GM12878 (cell line): ENCODE measurements at regions not wholly inside any gene's neighbourhood (a gene's known extent, or its start where the extent isn't known, plus 50 kb on each side); places are given as distances from the start of the nearest gene placed in this dataset.

ENCODE experiments used
- ATAC-seq: fragments of 200-7000 bp; cut with Tn5 transposase; 3 replicates; pipeline ENCODE4 v1.9.1; 2020; ENCODE audit warnings: mild to moderate bottlenecking, moderate library complexity
- BruUV-seq: library from RNA; stranded (reverse); fragments of 400-500 nt; replicated peaks from 2 replicates; lab custom pipeline; 2021; lab: Mats Ljungman, UMichigan
- CTCF ChIA-PET: fragments of 300-600 bp; sonication (Branson Sonifier 250); formaldehyde crosslinking; extraction: SDS; loops from one replicate; lab custom pipeline; 2021; ENCODE audit warnings: inconsistent platforms; lab: Yijun Ruan, JAX
- POLR2A ChIA-PET: fragments of 350-600 bp; formaldehyde crosslinking; extraction: SDS; loops from one replicate; lab custom pipeline; 2021; ENCODE audit warnings: inconsistent platforms; lab: Charles Lee
- RAD21 ChIA-PET: fragments of 300-600 bp; sonication (Branson Sonifier 250); formaldehyde crosslinking; loops from one replicate; lab custom pipeline; 2023; ENCODE audit warnings: antibody characterized with exemption; ENCODE audit not compliant: unreplicated experiment; lab: Charles Lee
- SMC1A ChIA-PET: fragments of 300-600 bp; sonication (Branson Sonifier 250); formaldehyde crosslinking; loops from one replicate; lab custom pipeline; 2023; ENCODE audit not compliant: unreplicated experiment, uncharacterized antibody; lab: Charles Lee
- DNase-seq: peaks from one replicate; pipeline ENCODE4 v3.0.0-alpha.2; 2011; ENCODE audit warnings: low read depth, low spot score
- FAIRE-seq: peaks from 3 replicates; lab custom pipeline; 2011; peaks lifted over from hg19 to GRCh38; lab: Jason Lieb, UNC
- H2AFZ ChIP-seq: 2 replicates; pipeline ENCODE4 v1.6.0; 2011; ENCODE audit warnings: low read depth, low read length, control low read depth; ENCODE audit not compliant: control insufficient read depth
- H3K27ac ChIP-seq: 2 replicates; pipeline ENCODE4 v1.5.1; 2011; ENCODE audit warnings: control low read depth; ENCODE audit not compliant: control insufficient read depth, insufficient read depth
- H3K27me3 ChIP-seq, 2 experiments: replicated peaks in 1 of 2; 2 replicates each; pipeline versions ENCODE4 v1.6.0 to v1.6.1; 2011; ENCODE audit warnings: low read length in 1 of 2; ENCODE audit not compliant: control insufficient read depth in 2 of 2, insufficient read depth in 2 of 2
- H3K36me3 ChIP-seq, 2 experiments: 2 replicates each; pipeline ENCODE4 v1.5.1; 2011; ENCODE audit warnings: low read length in 1 of 2; ENCODE audit not compliant: control insufficient read depth in 2 of 2, insufficient read depth in 2 of 2
- H3K4me1 ChIP-seq: 2 replicates; pipeline ENCODE4 v1.6.1; 2011; ENCODE audit warnings: mild to moderate bottlenecking, low read length, moderate library complexity, mixed read lengths; ENCODE audit not compliant: control insufficient read depth, insufficient read depth
- H3K4me2 ChIP-seq: 2 replicates; pipeline ENCODE4 v1.6.0; 2011; ENCODE audit warnings: control low read depth; ENCODE audit not compliant: control insufficient read depth, insufficient read depth
- H3K4me3 ChIP-seq: fragments of 200-600 bp; sonication (generic); 2 replicates; pipeline ENCODE4 v1.5.1; 2016
- H3K79me2 ChIP-seq: 2 replicates; pipeline ENCODE4 v1.6.0; 2011; ENCODE audit warnings: low read length; ENCODE audit not compliant: control insufficient read depth, insufficient read depth
- H3K9ac ChIP-seq: 2 replicates; pipeline ENCODE4 v1.8.0; 2011; ENCODE audit warnings: low read length, control low read depth, mixed read lengths; ENCODE audit not compliant: control insufficient read depth, insufficient read depth
- H3K9me3 ChIP-seq: replicated peaks from 3 replicates; pipeline ENCODE4 v1.5.1; 2011; ENCODE audit warnings: mild to moderate bottlenecking, low read length; ENCODE audit not compliant: control insufficient read depth, insufficient read depth
- H4K20me1 ChIP-seq: 2 replicates; pipeline ENCODE4 v1.6.0; 2011; ENCODE audit not compliant: control insufficient read depth, insufficient read depth
- BCL3 ChIP-seq: IDR thresholded peaks from 2 replicates; pipeline ENCODE4 v1.6.1; 2011; ENCODE audit warnings: borderline replicate concordance, low read depth, mild to moderate bottlenecking, moderate library complexity, low read length; ENCODE audit not compliant: insufficient read depth, poor library complexity, severe bottlenecking
- HSF1 ChIP-seq: fragments of 150-350 bp; IDR thresholded peaks from 2 replicates; pipeline ENCODE4 v1.6.1; 2014; ENCODE audit warnings: mild to moderate bottlenecking, low read depth, low read length
- KLF5 ChIP-seq: fragments of 450-650 bp; IDR thresholded peaks from 2 replicates; pipeline ENCODE4 v1.6.1; 2014; ENCODE audit warnings: mild to moderate bottlenecking; ENCODE audit not compliant: partially characterized antibody
- PAX5 ChIP-seq: IDR thresholded peaks from 2 replicates; pipeline ENCODE4 v1.6.1; 2011; ENCODE audit warnings: low read depth, low read length, borderline replicate concordance
- SUPT20H ChIP-seq: IDR thresholded peaks from 2 replicates; pipeline ENCODE4 v1.6.1; 2011; ENCODE audit warnings: low read depth, mild to moderate bottlenecking, low read length, moderate library complexity, borderline replicate concordance; ENCODE audit not compliant: control insufficient read depth
- SUZ12 ChIP-seq: fragments of 200-600 bp; sonication (generic); IDR thresholded peaks from one replicate; pipeline ENCODE4 v1.6.1; 2018; ENCODE audit warnings: antibody characterized with exemption, mild to moderate bottlenecking; ENCODE audit not compliant: unreplicated experiment
- WGBS: methylation state at CpG from one replicate; pipeline ENCODE4 v1.1.6; 2016; ENCODE audit warnings: low lambda C conversion rate; ENCODE audit not compliant: insufficient replicate concordance, insufficient coverage; ENCODE audit errors: missing lambda C conversion rate; 5-methylcytosine and 5-hydroxymethylcytosine counted together
- in situ Hi-C: fragments of 300-500 bp; cut with MboI; formaldehyde crosslinking; loops from 9 replicates; pipeline ENCODE4 v1.14.3; 2018; ENCODE audit warnings: mixed read lengths
- intact Hi-C: fragments of 100-400 bp; cut with micrococcal nuclease; formaldehyde crosslinking; loops from one replicate; pipeline ENCODE4 v1.14.2; 2022; ENCODE audit not compliant: unreplicated experiment

- RAD21 ChIA-PET = no interaction called here
- H3K4me2 ChIP-seq = no peak overlapping the region
- H3K36me3 ChIP-seq = no peaks in the 10 kb centered on the region
- H3K9me3 ChIP-seq = no peaks in the 10 kb centered on the region
- SMC1A ChIA-PET = no interaction called here
- intact Hi-C loops (no loop called here), in situ Hi-C loops (no loop called here)
- ATAC-seq = no peak
- H3K4me1 ChIP-seq = no peaks in the 10 kb centered on the region
- H2AFZ ChIP-seq = no peak overlapping the region
- no peaks in the 10 kb centered on the region; the same call in 1 of the 2 replicates for H4K20me1 ChIP-seq
- no peak overlapping the region for H3K27ac ChIP-seq
- no peak overlapping the region for H3K4me3 ChIP-seq
- 53% methylated on average over 1 of the region's 1 CpG for WGBS
- no TSS peak for BruUV-seq
- H3K9ac ChIP-seq = no peak overlapping the region
- CTCF ChIA-PET = no interaction called here
- H3K27me3 ChIP-seq = no peaks in the 10 kb centered on the region
- FAIRE-seq = no peak
- DNase-seq = no peak
- POLR2A ChIA-PET = no interaction called here
- H3K79me2 ChIP-seq = no peaks in the 10 kb centered on the region
- TF ChIP-seq PAX5 (no peak), KLF5 (no peak)
These were observed 323.4 kb upstream of the UBE2E3 start for GRCh38 chr2:180657054-180657453.

GRCh38 chr2:180656455-180656847, 324.0 kb upstream of the UBE2E3 start:
- in situ Hi-C loops = no loop called here
- no peak overlapping the region for H2AFZ ChIP-seq
- no peaks in the 10 kb centered on the region for H3K27me3 ChIP-seq
- ChIA-PET POLR2A (no interaction called here), RAD21 (no interaction called here), SMC1A (no interaction called here), CTCF (no interaction called here)
- 0% methylated on average over 1 of the region's 1 CpG for WGBS
- H3K27ac ChIP-seq = no peak overlapping the region
- no peaks in the 10 kb centered on the region for H3K9me3 ChIP-seq
- H4K20me1 ChIP-seq = no peaks in the 10 kb centered on the region; the same call in 1 of the 2 replicates
- no peaks in the 10 kb centered on the region for H3K79me2 ChIP-seq
- no peak overlapping the region for H3K4me2 ChIP-seq
- intact Hi-C loops = no loop called here
- no peak overlapping the region for H3K4me3 ChIP-seq
- ATAC-seq = no peak
- no TSS peak for BruUV-seq
- no peak for FAIRE-seq
- no peak overlapping the region for H3K9ac ChIP-seq
- H3K36me3 ChIP-seq = no peaks in the 10 kb centered on the region
- TF ChIP-seq BCL3 (peak; percentile 35), HSF1 (no peak), SUZ12 (no peak), SUPT20H (no peak)
- DNase-seq = no peak
- no peaks in the 10 kb centered on the region for H3K4me1 ChIP-seq
